ENCODE measurements at regions not wholly inside any gene's neighbourhood (a gene's known extent, or its start where the extent isn't known, plus 50 kb on each side); places are given as distances from the start of the nearest gene placed in this dataset.

GRCh38 chr4:29708473-29708872 lies 1011.7 kb upstream of the PCDH7 start:
- TF ChIP-seq ZNF274 (IDR thresholded peaks at IDR 0.05; ENCODE audit: low read depth, low read length) (no peak), YY1 (IDR thresholded peaks at IDR 0.05; ENCODE audit: insufficient read depth, insufficient read length) (no peak)
